Upper lobe of left lung (tissue), 4 donors: ENCODE measurements at regions not wholly inside any gene's neighbourhood (a gene's known extent, or its start where the extent isn't known, plus 50 kb on each side); places are given as distances from the start of the nearest gene placed in this dataset.

Experiments
- EP300 ChIP-seq, 4 donors: sonication (generic); formaldehyde crosslinking; IDR thresholded peaks; one replicate each; pipeline ENCODE4 v1.5.1; 2017; ENCODE audit warnings: antibody characterized with exemption in 4 of 4, control low read depth in 2 of 4
- POLR2A ChIP-seq, 4 donors: fragments of 450-650 bp; IDR thresholded peaks; one replicate each; pipeline ENCODE4 v1.5.1; 2016 to 2017; ENCODE audit warnings: antibody characterized with exemption in 4 of 4, mild to moderate bottlenecking in 2 of 4
- POLR2AphosphoS5 ChIP-seq, 2 donors: sonication (generic); formaldehyde crosslinking; IDR thresholded peaks; one replicate each; pipeline ENCODE4 v1.5.1; 2017; ENCODE audit warnings: antibody characterized with exemption in 2 of 2
- TF ChIP-seq, protein P1 (sequence below), 6 experiments: fragments of 450-650 bp in 4 of 6; fragments of 200-600 bp in 2 of 6; sonication (generic) in 2 of 6; IDR thresholded peaks; one replicate each; pipeline ENCODE4 v1.5.1; 2016 to 2019; ENCODE audit warnings: antibody characterized with exemption in 6 of 6

DNA sequence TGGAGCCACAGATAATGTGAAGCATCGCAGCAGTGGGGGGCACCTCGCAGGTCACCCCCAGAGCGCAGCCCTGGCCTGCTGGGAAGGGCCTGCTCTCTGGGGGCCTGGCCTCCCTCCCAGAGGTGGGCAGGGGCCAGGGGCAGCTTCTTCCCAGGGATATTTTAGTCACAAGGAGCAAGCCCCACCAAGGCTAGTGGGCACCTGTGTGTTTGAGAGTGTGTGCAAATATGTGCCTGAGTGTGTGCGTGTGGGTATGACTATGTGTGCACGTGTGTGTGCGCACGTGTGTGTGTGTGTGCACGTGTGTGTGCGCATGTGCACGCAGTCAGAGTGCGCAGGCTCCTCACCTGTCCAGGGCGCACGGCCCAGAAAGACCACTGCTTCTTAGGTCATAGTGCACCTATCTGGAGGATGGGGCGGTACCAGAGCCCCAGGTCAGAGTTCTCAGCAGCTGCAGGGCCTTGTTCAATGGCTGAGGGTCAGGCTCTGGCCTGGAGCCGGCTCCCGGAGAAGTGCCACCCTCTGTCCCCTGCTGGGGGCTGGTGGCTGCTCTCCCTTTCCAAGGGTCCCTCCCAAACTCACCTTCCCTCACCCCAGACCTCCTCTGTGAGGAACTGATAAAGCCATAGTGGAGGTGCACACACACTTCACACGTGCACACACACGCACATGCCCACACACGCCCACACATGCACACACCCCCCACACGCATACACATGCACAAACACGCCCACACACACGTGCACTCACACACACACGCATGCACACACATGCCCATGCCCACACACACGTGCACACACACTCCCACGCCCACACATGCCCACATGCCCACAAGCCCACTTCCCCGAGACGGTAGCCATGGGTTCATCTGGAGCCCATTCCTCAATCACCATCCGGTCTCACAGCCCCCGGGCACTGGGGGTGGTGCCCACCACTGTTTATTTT, 128.5 kb downstream of the KIF26A start:
- TF ChIP-seq EP300 (IDR thresholded peaks at IDR 0.05) (no peak), POLR2AphosphoS5 (IDR thresholded peaks at IDR 0.05) (no peak), POLR2A (IDR thresholded peaks at IDR 0.05) (no peak)
- TF ChIP-seq, protein P1, sequence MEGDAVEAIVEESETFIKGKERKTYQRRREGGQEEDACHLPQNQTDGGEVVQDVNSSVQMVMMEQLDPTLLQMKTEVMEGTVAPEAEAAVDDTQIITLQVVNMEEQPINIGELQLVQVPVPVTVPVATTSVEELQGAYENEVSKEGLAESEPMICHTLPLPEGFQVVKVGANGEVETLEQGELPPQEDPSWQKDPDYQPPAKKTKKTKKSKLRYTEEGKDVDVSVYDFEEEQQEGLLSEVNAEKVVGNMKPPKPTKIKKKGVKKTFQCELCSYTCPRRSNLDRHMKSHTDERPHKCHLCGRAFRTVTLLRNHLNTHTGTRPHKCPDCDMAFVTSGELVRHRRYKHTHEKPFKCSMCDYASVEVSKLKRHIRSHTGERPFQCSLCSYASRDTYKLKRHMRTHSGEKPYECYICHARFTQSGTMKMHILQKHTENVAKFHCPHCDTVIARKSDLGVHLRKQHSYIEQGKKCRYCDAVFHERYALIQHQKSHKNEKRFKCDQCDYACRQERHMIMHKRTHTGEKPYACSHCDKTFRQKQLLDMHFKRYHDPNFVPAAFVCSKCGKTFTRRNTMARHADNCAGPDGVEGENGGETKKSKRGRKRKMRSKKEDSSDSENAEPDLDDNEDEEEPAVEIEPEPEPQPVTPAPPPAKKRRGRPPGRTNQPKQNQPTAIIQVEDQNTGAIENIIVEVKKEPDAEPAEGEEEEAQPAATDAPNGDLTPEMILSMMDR (IDR thresholded peaks at IDR 0.05): no peak
